Hindlimb muscle (tissue), 1 donor: ENCODE measurements at regions not wholly inside any gene's neighbourhood (a gene's known extent, or its start where the extent isn't known, plus 50 kb on each side); places are given as distances from the start of the nearest gene placed in this dataset.
"Not testable (repeated sequence)": the region's sequence is repeated elsewhere in the genome, so short reads cannot be mapped to it uniquely, and the experiment has no call there.

Source experiments
- DNase-seq: peaks from one replicate; pipeline ENCODE4 v3.0.0-alpha.2; 2013

DNA sequence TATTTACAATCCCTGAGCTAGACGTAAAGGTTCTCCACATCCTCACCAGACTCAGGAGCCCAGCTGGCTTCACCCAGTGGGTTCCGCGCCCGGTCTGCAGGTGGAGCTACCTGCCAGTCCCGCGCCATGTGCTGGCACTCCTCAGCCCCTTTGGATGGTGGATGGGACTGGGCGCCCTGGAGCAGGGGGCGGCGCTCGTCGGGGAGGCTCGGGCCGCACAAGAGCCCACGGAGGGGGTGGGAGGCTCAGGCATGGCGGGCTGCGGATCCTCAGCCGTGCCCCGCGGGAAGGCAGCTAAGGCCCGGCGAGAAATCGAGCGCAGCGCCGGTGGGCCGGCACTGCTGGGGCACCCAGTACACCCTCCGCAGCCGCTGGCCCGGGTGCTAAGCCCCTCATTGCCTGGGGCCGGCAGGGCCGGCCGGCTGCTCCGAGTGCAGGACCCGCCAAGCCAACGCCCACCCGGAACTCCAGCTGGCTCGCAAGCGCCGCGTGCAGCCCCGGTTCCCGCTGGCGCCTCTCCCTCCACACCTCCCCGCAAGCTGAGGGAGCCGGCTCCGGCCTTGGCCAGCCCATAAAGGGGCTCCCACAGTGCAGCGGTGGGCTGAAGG lies 448.3 kb downstream of the COL11A1 start:
- not testable (repeated sequence) for DNase-seq

DNA sequence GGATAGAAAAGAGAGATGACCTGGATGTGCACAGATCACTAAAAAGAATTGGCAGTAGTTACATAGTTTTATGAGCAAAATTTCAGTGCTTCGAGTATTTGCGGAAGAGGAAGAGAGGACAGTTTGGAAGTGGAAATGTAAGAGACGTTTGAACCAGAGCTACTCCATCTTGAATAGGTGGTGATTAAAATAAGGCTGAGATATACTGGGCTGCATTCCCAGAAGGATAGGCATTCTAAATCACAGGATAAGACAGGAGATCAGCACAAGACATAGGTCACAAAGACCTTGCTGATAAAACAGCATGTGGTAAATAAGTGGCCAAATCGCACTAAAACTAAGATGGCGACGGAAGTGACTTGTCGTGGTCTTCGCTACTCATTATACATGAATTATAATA lies 453.3 kb downstream of the COL11A1 start:
- no peak for DNase-seq

DNA sequence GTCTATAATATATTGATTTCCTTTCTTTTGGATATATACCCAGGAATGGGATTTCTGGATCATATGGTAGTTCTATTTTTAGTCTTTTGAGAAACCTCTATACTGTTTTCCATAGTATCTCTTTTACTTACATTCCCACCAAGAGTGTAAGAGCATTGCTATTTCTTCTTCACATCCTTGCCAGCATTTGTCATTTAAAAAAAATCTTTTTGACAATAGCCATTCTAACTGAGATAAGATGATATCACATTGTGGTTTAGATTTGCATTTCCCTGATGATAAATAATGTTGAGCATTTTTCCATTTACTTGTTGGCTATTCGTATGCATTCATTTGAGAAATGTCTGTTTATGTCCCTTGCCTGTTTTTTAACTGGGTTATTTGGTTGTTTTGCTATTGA lies 467.4 kb downstream of the COL11A1 start:
- no peak for DNase-seq

DNA sequence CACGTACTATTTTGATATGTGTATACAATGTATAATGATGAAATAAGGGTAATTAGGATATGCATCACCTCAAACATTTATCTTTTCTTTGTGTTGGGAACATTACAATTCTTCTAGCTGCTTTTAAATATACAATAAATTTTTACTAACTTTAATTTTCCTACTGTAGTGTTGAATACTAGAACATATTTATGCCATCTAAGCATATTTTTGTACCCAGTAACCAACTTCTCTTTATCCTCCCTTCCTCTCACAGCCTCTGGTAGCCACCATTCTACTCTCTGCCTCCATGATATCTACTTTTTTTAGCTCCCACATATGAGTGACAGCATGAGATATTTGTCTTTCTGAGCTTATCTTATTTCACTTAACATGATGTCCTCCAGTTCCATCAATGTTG lies 468.0 kb downstream of the COL11A1 start:
- no peak for DNase-seq

DNA sequence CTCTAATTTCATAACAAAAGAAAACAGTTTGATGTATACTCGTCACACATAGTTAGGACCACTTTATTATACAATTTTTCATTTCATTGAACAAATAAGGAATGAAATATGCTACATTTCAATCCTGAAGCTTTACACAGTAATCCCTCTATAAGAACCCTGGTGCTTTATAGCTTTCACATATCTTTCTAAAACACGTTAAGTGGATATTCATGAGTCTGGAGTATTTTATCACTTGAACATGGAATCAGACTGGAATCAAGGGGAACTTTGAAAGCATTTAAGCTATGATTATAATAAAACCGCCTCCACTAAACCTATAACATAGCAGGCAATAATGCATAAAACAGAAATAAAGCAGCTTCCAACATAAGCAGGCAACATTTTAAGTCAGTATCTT lies 476.6 kb downstream of the COL11A1 start:
- DNase-seq, result no peak

DNA sequence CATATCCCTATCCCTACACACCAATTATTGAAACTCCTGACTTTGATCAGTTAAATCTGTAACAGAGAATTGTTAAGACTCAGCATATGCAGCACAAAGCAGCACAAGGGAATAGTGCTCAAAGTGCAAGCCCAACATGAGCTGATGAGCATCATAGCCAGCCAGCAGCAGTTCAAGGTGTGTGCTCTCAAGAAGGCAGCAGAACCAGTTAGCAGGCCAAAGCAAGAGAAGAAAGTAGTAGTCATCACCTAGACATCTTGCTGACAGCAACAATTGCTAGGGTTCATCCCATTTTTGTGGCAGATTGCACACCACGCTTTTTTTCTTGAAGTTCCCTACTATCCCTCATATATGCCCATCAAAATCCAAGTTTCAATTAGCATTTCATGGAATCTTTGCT lies 478.3 kb downstream of the COL11A1 start:
- no peak for DNase-seq

DNA sequence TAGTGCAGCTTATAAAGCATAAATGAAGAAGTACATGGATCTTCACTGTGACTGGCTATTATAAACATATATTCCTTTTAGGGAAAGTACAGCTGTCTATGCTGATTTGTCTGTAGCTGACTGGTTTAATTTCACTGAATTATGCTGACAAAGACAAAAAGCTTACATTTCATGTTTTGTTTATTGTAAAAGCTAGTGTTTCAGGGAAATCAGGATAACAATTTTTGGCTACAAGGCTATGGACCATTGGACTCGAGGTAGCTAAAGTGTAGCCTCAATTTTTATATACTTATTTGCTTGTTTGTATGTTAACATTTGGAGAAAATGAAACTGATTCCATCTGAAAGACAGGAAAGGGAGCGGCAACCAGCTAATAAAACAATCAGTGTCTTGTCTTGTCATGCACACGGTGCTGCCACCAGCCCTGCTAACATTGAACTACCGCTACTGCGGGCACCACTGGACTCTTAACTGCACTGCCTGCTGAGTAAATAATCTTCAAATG lies 480.2 kb downstream of the COL11A1 start:
- DNase-seq, result no peak

DNA sequence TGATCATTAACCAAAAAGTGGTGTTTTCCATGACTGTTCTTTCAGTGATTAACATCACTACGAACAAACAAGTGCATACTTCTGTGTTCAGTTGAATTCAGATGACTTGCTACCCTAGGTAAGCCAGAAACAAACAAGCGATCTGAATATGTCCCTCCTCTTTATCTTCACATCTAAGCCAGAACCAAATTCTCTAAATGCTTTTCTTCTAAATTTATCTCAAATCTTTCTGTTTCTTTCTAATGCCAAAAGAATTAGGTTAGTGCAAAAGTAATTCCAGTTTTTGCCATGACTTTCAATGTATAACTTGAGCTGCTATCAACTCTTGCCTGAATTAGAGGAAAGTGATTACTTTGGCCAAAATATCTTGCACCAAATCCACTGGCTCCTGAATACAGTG lies 481.2 kb downstream of the COL11A1 start:
- no peak for DNase-seq

DNA sequence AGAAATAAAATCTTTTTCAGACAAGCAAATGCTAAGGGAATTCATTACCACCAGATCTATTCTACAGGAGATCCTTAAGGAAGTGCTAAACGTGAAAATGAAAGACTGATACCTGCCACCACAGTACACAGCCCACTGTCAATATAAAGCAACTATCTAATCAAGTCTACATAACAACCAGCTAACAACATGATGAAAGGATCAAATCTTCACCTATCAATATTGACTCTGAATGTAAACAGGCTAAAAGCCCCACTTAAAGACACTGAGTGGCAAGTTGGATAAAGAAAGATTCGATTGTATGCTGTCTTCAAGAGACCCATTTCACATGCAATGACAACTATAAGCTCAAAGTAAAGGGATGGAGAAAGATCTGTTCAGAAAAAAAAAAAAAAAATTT lies 492.4 kb downstream of the COL11A1 start:
- no peak for DNase-seq

DNA sequence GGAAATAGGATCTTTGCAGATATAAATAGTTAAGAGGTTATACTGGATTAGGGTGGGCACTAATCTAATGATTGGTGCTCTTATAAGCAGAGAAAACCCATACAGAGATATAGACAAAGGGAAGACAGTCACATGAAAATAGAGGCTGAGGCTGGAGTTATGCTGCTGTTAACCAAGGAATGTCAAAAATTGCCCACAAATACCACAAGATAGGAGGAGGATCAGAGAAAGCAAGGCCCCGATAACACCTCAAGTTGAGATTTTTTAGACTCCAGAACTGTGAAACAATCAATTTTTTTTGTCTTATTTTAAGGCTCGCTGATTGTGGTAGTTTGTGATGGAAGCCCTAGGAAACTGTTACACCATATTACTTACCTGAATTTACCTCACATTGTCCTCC lies 513.2 kb downstream of the COL11A1 start:
- DNase-seq, result no peak

DNA sequence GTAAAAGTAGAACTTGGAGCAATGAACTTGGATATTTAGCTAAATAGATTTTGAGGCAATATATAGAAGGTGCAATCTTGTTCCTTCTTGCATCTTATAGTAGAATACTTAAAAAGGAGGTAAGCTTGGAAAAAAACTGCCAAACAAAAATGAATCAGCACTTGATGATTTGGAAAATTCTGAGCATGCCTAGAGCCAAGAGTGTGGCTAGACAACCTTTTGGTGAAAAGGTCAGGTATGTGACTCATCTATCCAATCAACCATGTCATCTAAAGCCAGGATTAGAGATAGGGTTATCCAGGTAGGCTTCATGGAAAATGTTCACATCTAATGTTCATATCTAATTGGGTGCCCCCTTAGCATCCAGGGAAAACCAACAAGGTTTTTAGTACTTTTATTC lies 515.0 kb downstream of the COL11A1 start:
- DNase-seq, result no peak

DNA sequence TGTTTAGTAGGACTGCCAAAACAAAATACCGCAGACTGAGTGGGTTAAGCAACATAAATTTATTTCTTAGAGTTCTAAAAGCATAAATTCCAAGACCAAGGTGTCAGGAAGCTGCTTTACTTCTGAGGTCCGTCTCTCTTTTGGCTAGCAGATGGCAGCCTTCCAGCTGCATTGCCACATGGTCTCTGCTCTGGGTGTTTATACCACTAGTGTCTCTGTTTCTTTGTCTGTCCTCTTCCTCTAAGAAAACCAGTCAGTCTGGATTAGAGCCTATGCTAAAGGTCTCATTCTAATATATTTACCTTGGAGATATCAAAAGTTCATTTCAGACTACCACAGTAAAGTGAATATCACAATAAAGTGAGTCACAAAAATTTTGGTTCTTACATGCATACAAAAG lies 519.8 kb downstream of the COL11A1 start:
- DNase-seq, result no peak

DNA sequence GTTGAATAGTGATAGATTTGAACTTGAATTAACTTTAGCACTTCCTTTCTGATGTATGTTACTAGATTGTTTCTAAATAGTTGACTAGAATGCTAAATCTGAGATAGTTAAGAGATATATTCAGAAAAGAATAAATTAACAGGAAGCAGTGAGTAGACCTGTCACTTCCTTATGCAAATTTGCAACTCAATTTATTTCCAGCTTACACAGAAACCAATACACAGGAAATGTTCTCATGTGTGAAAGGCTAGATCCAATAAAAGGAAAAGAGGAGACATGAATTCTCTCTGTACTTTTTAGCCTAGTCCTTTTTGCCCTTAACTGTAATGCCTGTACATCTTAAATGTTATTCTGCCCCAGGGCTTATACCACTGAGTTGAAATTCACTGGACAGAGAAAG lies 522.3 kb downstream of the COL11A1 start:
- DNase-seq, result no peak

DNA sequence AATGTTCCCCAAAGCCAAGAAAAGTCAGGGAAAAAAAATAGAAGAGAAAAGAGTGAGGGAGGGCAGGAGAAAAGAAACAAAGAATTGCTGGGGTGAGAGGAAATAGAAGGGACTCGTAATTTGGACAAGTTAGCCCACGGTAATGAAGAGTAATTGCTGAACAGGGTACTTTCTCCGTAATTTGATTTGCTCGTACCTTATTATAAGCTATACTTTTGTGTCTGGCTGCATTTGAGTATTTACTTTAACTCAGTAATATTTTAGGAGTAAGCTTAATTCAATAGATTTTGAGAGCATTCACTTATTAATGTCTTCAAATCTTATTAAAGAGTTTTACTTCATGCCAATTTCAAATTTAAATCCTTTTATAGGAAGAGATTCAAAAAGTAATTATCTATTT lies 527.5 kb downstream of the COL11A1 start:
- DNase-seq, result no peak

DNA sequence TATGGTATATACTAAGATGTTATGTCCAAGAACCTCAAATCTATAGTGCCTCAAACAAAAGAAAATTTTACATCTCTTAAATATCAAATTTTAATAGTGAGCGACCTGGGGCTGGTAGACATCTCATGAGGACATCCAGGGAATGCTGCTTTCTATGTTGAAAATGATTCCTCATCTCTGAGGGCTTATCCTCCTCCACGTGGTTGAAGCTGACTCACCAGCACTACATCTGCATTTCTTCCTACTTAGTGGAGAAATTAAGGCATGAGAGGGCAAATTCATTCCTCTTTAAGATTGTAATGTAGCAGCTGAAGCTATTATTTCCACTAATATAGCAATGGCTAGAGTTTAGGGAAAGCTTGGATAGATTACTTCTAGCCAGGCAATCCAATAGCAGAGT lies 529.5 kb downstream of the COL11A1 start:
- DNase-seq, result no peak

DNA sequence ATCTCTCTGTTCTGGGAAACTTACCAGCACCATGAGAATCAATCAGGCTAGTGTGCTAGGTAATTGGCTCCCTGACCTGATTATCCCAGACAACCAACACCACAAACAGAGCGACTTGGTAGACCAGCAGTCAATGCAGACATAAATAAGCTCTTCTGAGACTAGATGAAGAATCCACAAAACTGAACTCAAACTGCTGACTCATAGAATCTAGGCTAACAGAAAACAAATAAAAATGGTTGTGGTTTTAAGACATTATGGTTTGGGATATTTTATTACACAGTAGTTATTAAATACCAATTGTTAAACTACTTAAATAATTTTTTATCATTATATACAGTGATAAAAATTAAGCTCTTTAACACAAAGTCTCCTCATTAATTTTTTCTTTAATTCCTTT lies 535.7 kb downstream of the COL11A1 start:
- DNase-seq, result no peak

DNA sequence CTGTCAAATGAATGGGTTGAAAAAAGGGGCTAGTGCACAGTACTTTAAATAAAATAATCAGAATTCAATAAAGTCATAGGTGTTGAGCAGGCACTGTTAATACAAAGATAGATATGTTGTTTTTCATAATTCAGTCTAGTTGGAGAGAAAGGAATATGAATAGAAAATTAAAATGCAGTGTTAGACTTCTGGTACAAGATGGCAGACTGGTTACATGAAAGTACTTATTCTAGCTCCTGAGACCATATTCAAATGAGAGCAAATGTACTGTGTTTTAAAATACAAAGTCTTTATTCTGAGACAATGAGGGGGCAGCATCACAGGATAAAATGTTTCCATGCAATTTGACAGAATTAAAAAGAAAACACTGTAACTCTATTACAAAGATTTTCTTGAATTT lies 542.1 kb downstream of the COL11A1 start:
- DNase-seq, result no peak

DNA sequence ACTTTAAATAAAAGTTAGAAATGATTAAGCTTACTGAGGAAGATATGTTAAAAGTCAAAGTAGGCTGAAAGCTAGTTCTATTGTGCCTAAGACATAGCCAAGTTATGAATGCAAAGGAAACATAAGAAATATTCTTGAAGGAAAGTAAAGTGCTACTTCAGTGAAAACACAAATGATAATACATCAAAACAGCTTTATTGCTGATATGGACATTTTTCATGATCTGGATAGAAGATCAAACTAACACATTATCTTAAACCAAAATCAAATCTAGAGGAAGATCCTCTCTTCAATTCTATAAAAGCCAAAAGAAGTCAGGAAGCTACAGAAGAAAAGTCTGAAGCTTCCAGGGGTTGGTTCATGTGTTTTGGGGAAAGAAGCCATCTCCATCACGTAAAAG lies 545.9 kb downstream of the COL11A1 start:
- no peak for DNase-seq

DNA sequence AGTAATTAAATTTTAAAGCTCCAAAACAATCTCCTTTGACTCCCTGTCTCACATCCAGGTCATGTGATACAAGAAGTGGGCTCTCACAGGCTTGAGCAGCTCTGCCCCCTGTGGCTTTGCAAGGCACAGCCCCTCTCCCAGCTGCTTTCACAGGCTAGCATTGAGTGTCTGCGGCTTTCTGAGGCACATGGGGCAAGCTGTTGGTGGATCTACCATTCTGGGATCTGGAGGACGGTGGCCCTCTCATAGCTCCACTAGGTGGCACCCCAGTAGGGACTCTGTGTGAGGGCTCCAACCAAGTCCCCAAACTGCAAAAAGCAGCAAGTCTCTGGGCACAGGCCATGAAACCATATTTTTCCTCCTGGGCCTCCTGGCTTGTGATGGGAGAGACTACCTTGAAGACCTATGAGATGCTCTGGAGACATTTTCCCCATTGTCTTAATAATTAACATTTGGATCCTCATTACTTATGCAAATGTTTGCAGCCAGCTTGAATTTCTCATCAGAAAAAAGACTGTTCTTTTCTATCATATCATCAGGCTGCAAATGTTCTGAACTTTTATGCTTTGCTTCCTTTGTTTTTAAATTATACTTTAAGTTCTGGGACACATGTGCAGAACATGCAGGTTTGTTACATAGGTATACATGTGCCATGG lies 554.1 kb upstream of the OLFM3 start:
- no peak for DNase-seq

DNA sequence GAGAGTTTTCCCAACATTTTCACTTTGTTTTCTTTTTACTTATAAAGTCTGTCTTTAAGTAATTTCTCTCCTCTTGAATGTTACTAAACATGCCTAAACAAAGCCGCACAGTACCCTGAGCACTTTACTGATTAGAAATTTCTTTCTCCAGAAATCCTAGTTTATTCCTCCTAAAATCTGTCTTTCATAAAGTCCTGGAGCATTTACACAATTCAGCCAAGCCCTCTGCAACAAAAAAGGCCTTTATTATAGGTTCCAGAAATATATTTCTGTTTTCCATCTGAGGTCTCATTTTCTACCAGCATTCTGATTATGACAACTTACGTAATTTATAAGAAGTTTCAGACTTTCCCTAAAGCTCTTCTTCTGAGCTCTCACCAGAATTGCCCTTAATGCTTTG lies 549.5 kb upstream of the OLFM3 start:
- DNase-seq, result no peak

DNA sequence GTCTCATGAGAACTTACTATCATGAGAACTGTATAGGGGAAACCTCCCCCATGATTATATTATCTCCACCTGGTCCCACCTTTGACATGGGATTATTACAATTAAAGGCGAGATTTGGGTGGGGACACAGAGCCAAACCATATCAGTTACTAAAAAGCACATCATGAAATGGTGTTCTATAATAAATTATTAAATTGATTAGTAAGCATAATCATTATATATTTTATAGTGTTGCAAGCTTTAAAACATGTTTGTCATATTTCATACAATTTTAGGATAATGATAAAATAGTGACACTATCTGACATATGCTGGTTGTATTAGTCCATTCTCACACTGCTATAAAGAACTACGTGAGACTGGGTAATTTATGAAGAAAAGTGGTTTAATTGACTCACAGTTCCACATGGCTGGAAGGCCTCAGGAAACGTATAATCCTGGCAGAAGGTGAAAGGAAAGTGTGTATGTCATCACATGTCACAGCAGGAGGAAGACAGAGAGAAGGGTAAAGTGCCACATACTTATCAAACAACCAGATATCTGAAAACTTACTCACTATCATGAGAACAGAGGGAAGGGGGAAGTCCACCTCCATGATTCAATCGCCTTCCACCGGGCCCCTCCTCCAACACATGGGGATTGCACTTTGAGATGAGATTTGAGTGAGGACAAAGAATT lies 539.2 kb upstream of the OLFM3 start:
- DNase-seq, result no peak

DNA sequence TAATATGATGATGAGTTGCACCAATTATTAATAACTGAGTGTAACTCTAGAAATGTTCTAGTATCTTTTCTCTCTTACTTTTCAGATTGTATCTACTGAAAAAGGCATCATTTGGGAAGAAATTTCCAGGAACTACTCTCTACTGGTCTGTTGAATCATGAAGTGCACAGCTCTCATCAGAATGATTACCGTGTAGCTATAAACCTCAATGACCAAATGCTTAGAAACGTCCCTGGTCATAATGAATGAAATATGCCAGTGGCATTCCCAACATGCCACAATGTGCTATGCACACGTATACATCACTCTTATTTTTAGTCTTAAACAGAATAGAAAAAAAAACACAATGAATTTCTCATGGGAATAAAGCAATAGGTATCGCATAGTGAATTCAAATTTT lies 534.3 kb upstream of the OLFM3 start:
- no peak for DNase-seq

DNA sequence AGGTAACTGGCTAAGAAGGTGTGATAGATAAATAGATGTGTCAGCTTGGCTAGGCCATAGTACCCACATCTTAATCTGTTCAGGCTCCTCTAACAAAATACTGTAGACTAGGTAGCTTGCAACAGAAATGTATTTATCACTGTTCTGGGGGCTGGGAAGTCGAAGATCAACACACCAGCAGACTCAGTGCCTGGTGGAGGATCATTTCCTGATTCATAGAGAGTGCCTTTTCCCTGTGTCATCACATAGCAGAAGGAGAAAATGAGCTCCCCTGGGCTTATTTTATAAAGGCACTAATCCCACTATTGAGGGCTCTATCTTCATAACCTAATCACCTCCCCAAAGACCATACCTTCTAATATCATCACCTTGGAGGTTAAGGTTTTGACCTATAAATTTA lies 532.7 kb upstream of the OLFM3 start:
- DNase-seq, result no peak

DNA sequence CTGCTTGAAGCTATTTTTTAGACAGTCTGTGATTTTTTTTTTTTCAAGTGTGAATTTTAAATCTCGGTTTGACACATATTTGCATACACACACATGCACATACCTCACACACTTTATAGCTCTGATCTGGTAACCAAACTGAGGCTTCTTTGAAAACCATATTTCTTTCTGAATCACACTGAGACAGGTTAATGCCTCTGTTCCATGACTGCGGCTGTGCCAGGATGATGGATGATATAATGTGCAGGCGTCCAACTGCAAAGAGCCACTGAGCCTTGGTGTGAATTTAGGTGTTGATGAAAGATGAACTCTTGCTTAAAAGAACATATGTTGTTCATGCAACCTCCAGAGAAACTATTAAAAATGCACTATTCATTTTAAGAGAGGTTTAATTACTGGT lies 504.0 kb upstream of the OLFM3 start:
- no peak for DNase-seq
